GM12891 (cell line): ENCODE measurements at regions not wholly inside any gene's neighbourhood (a gene's known extent, or its start where the extent isn't known, plus 50 kb on each side); places are given as distances from the start of the nearest gene placed in this dataset.

Experiments
- PAX5 ChIP-seq: IDR thresholded peaks from 2 replicates; pipeline ENCODE4 v1.6.1; 2011; ENCODE audit warnings: low read length, moderate library complexity, mild to moderate bottlenecking; ENCODE audit not compliant: insufficient read depth, severe bottlenecking
- POLR2A ChIP-seq: IDR thresholded peaks from 2 replicates; pipeline ENCODE4 v1.6.1; 2011; ENCODE audit warnings: low read depth, low read length, control low read depth
- POLR2AphosphoS5 ChIP-seq: IDR thresholded peaks from 2 replicates; pipeline ENCODE4 v1.6.1; 2011; ENCODE audit warnings: low read depth, low read length, control low read depth
- POU2F2 ChIP-seq: IDR thresholded peaks from 2 replicates; pipeline ENCODE4 v1.6.1; 2011; ENCODE audit warnings: low read depth, mild to moderate bottlenecking, control low read depth, low read length, moderate library complexity
- SPI1 ChIP-seq: IDR thresholded peaks from 2 replicates; pipeline ENCODE4 v1.6.1; 2011; ENCODE audit warnings: low read depth, low read length, control low read depth
- TAF1 ChIP-seq: IDR thresholded peaks from 2 replicates; pipeline ENCODE4 v1.6.1; 2011; ENCODE audit warnings: low read depth, low read length, control low read depth

DNA sequence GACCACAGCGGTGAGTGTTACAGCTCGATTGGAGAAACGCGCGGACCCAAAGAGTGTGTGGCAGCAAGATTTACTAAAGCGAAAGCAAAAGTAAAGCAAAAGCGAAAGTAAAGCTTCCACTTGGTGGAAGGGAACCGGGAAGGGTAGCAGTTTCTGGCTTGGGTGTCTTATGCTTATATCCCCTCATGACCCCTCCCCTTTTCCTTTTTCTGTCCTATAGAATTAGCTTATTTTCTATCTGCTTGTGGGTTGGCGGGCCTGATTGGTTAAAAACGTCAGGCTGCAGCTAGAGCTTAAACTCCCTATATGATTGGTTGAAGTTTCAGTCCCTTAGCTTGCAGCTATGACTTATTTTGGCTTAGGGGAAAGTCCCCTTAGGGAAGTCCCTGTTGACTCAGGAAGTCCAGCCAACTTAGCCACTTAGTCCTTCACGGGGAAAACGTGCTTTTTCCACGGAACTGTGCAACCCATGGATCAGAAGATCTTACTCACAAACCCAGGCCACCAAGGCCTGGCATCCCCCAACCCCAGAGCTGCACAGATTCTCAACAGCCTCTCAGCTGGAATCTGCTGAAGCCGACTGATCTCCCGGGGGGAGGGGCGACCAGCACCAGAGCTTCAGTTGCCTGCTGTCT lies 114.2 kb upstream of the ADAMTS16 start:
- TF ChIP-seq POLR2A (no peak), POLR2AphosphoS5 (no peak), TAF1 (no peak), SPI1 (peak; percentile 6; the same call in 1 of the 2 replicates), POU2F2 (no peak), PAX5 (no peak)
